Mammary epithelial cell (primary cell): ENCODE measurements at regions not wholly inside any gene's neighbourhood (a gene's known extent, or its start where the extent isn't known, plus 50 kb on each side); places are given as distances from the start of the nearest gene placed in this dataset.

Experiments
- EZH2 ChIP-seq: IDR thresholded peaks from 2 replicates; pipeline ENCODE4 v1.6.1; 2012; ENCODE audit warnings: low read length, inconsistent platforms, borderline replicate concordance
- TF ChIP-seq, protein P1 (sequence below), 2 donors: IDR thresholded peaks in 1 of 2; conservative IDR thresholded peaks in 1 of 2; 2 replicates each; pipeline ENCODE4 v1.5.1; 2011 to 2012; ENCODE audit warnings: inconsistent platforms in 2 of 2, low read length in 2 of 2, mild to moderate bottlenecking in 2 of 2, control low read depth in 1 of 2, low read depth in 1 of 2; ENCODE audit not compliant: insufficient read depth in 1 of 2; ENCODE audit errors: extremely low read depth in 1 of 2

- TF ChIP-seq, protein P1, sequence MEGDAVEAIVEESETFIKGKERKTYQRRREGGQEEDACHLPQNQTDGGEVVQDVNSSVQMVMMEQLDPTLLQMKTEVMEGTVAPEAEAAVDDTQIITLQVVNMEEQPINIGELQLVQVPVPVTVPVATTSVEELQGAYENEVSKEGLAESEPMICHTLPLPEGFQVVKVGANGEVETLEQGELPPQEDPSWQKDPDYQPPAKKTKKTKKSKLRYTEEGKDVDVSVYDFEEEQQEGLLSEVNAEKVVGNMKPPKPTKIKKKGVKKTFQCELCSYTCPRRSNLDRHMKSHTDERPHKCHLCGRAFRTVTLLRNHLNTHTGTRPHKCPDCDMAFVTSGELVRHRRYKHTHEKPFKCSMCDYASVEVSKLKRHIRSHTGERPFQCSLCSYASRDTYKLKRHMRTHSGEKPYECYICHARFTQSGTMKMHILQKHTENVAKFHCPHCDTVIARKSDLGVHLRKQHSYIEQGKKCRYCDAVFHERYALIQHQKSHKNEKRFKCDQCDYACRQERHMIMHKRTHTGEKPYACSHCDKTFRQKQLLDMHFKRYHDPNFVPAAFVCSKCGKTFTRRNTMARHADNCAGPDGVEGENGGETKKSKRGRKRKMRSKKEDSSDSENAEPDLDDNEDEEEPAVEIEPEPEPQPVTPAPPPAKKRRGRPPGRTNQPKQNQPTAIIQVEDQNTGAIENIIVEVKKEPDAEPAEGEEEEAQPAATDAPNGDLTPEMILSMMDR (conservative IDR thresholded peaks at IDR 0.05 in 1 of 2, IDR thresholded peaks at IDR 0.05 in 1 of 2; ENCODE audit: extremely low read depth in 1 of 2, insufficient read depth in 1 of 2, low read depth in 1 of 2, low read length in 2 of 2): no peak
- no peak for TF ChIP-seq EZH2
These were observed 376.3 kb upstream of the PRMT6 start for GRCh38 chr1:106680216-106680615.
